IPS DF 4.7 (cell line): ENCODE measurements at regions not wholly inside any gene's neighbourhood (a gene's known extent, or its start where the extent isn't known, plus 50 kb on each side); places are given as distances from the start of the nearest gene placed in this dataset.

Experiments
- DNase-seq: peaks from one replicate; pipeline ENCODE4 v3.0.0-alpha.2; 2013; ENCODE audit warnings: low spot score; ENCODE audit errors: extremely low read depth

GRCh38 chr2:42859006-42859552 lies 66.7 kb upstream of the HAAO start:
- DNase-seq: peak; percentile 66

GRCh38 chr2:42858140-42859005 lies 66.0 kb upstream of the HAAO start:
- DNase-seq: no peak

GRCh38 chr2:42856891-42857632 lies 64.7 kb upstream of the HAAO start:
- no peak for DNase-seq

DNA sequence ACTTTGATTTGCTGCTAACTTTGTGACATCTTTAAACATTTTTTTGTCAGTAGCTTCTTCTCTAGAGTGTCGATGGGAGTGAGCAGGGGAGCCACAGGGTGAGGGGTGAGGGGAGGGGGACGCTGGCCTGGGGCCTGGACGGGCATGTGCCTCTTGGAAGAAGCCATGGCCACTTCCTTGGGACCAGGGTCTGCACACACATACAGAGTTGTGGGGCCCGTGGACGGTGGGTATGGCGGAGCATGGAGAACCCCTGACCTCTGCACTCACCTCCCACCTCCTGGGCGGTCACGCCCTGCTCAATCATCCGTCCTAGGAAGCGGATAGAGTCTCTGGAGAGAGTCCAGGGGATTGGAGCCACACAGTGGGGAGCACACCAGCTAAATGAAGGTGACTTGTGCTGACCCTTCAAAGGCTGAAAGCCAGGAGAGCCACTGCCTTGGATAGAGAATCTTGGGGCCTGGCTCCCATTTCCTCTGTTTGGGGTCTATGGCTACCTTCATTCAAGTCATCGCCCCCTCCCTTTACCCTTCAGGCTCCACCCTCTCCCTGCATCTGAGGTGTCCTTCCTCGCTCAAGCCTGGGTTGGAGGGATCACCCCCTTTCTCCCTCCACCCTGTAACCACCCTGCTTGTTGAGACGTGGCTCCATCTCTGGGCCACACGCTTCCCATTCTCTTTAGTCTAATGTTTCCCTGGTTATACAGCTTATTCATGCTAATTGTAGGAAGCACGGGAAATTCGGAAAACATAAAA lies 63.9 kb upstream of the HAAO start:
- DNase-seq: no peak

DNA sequence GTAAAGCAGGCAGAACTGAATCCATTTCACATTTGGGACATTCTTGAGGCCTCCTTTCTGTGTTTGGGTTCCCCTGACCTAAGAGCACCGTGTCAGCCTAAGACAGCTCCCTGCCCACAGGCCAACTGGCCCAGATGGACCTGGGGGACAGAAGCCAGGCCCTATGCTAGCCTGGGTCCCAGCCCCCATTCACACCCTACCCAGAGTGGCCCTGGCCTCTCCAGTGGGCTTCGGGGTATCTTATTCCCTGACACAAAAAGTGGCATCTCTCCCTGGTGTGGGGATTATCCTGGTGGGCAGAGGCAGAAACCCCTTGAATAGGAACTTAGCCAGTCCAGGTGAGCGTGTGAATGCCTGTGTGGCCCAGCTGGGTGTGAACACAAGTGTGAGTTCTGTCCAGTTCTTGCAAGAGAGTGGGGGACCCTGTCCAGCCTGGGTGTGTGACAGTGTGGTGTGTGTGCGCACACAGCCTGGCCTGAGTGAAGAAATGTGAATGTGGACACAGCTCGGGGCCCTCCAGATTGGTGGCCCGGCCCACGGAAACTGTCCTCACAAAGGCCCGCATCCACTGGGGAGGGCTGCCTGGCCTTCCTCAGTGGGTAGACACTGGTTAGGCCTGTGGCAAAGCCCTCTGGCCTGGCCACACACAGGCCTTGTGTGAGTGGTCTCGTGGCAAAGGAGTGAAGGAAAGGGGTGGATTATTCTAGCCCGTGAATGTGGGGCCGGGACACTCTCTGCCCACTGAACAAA lies 63.0 kb upstream of the HAAO start:
- DNase-seq: no peak

GRCh38 chr2:42854207-42854818 lies 61.9 kb upstream of the HAAO start:
- no peak for DNase-seq

- DNase-seq: no peak
Measured at GRCh38 chr2:42853549-42854206, 61.3 kb upstream of the HAAO start.

GRCh38 chr2:42852798-42853197 lies 60.4 kb upstream of the HAAO start:
- no peak for DNase-seq

GRCh38 chr2:42851740-42852250 lies 59.4 kb upstream of the HAAO start:
- no peak for DNase-seq

DNA sequence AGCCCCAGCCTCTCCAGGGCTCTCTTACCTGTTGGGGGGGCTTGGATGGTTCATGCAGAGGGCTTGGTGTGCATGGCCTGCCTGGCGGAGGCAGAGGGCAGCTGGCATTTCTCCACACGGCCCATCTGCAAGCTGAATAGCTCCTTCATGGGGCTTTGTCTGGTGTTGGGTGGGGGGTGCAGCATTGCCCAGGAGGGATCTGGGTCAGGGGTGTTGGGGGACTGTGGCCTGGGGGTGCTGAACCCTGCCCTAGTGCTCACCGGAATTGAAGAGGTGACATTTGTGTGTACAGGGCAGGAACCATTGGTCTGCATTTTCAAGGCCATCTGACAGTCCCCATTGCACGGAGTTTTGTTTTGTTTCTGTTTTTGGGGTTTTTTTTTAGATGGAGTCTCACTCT lies 58.8 kb upstream of the HAAO start:
- no peak for DNase-seq

DNA sequence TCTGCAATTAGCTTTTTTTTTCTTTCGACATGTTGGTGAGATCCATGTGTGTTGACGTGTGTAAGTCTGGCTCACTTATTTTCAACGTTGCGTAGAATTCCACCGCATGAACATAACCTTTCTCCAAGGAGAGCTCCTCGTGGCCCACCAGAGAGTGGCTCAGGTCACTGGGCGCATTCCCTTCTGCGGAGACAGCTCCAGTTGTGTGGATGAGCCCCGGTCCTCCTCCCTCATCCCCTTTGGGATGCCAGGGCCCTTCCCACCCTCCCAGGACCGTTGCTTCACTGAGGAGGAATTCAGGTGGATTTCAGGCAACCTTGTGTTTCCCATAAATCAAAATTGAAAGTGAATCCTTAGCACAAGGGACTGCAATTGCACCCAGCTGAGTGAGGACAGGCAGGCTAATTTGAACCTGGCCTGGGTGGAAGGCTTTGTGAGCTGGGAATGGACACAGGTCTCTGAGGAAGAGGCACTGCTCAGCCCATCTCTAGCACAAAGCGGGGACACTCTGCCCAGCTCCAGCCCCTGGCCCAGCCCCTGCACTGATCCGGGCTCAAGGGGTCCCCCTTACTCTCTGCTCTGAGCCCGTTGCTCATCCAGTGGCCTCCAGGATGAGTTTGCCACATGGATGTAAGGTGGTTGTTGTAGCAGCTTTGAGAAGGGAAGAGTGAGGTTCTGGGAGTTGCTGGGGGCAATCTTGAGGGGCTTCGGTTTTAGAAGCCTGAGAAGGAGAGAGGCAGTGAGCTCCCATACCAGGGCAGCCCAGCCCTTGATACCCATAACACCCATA lies 57.8 kb upstream of the HAAO start:
- DNase-seq: no peak

- no peak for DNase-seq
Measured at GRCh38 chr2:42849311-42849710, 56.9 kb upstream of the HAAO start.

DNA sequence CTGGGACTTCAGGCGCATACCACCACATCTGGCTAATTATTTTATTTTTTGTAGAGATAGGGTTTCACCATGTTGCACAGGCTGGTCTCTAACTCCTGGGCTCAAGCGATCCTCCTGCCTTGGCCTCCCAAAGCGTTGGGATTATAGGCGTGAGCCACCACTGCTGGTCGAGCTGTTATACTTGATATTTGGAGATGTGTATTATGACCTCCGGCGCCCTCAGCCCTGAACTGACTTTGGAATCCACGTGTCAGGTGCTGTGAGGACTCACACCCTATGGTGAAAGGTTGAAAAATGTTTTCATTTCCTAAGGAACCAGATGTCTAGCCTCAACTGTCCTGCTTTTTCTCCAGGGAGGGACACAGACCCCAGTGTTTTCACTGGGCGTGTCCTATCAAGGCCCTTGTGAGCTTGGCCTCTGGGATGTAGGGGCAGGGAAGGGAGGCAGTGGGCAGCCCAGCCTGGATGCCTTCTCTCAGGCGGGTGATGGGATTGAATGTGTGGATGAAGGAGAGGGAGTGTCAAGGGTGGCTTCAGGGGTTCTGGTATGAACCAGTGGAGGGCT lies 56.4 kb upstream of the HAAO start:
- DNase-seq: no peak

DNA sequence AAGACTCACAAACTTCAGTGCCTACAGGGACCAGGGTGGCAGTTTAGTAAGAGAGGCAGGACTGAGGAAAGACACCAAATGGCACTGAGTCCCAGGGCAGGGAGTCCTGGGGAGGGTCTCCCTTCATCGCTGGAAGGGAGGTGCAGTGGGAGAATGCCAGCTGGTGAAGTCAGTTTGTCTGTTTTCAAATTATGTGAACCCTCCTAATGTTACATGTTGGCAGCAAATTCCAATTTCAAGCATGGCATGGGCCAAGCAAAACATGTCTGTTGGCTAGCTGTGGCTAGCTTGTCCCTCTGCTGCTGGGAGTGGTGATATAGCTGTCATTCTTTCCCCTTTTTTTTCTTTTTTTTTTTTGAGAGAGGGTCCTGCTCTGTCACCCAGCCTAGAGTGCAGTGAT lies 55.9 kb upstream of the HAAO start:
- DNase-seq: no peak

DNA sequence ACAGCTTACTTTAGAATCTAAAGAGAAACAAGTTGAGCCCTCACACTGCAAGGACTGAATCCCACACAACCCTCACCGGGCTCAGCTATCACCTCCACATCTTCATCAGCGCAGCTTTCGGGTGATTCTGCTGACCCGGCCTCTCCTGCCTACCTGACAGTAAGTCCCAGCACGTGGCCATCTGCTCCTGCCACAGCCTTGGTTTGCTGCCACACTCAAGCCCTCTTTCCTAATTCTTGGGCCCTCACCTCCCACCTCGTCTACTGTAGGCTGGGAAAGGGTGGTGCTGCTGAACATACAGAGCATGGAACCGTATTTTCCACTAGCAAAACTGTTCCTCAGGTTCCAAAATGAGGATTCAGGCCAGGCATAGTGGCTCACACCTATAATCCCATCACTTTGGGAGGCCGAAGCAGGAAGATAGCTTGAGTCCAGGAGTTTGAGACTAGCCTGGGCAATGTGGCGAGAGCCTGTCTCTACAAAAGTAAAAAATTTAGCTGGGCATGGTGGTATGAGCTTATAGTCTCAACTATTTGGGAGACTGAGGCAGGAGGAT lies 55.3 kb upstream of the HAAO start:
- no peak for DNase-seq

DNA sequence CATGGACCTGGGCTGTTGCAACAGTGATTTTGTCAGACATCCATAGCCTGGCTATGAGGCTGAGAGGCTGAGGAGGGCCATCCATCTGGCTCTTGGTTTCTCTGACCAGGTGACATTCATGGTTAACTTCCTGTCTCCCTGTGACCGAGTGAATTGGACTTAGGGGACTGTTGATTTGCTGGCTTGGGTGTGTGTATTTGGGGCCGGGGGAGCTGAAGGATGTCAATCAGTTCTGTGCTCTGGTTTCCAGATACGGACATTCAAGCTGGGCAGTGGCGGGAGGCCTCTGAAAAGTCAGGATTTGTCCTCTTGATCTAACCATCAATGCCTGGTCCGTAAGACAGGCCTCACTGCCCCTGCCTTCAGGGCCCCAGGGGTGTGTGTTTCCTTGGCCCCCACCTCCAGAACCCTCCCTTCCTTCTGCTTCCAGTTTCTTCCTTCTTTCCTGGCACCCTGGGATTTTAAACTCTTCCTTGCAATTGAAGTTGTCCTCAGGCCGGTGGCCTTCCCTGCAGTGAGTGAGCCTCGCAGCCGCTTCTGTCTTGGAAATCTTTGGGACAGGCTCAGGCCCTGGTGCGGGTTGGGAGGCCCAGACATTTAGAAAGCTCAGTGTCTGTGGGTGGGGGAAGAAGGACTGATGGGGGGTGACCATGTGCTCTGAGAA lies 54.7 kb upstream of the HAAO start:
- DNase-seq: no peak

DNA sequence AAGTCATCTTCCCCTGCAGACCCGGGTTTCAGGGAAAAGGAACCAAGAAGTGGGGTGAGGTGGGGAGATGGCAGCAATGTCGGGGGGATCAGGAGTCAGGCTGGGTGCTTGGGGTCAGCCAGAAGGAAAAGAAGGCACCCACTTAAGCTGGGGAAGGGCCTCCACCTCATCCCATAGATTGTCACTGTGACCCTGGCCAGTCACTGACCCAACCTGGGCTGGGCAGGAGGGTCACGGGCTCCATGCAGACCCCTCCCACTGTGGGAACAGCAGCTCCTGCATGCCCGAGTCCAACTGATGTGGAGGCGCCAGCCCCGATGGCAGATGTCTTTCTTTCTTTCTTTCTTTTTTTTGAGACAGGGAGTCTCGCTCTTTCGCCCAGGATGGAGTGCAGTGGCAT lies 53.6 kb upstream of the HAAO start:
- no peak for DNase-seq
